Astrocyte of the spinal cord (primary cell): ENCODE measurements at regions not wholly inside any gene's neighbourhood (a gene's known extent, or its start where the extent isn't known, plus 50 kb on each side); places are given as distances from the start of the nearest gene placed in this dataset.

Experiments
- DNase-seq: peaks from one replicate; pipeline ENCODE4 v3.0.0; 2011; ENCODE audit warnings: low read depth, low spot score
- H3K4me3 ChIP-seq: 2 replicates; pipeline ENCODE4 v1.5.1; 2011; ENCODE audit warnings: low read depth, mild to moderate bottlenecking, low read length, moderate library complexity
- CTCF ChIP-seq: IDR thresholded peaks from 2 replicates; pipeline ENCODE4 v1.5.1; 2012; ENCODE audit warnings: low read depth, mild to moderate bottlenecking, low read length, inconsistent platforms
- in situ Hi-C: cut with HindIII; loops from 2 replicates; pipeline ENCODE4 v1.10.0; 2017; ENCODE audit warnings: low sequenced_read_pairs

- no peak for TF ChIP-seq CTCF
- in situ Hi-C loops, result no loop called here
- no peak for DNase-seq
- no peak overlapping the region for H3K4me3 ChIP-seq
Observed at GRCh38 chr18:73777356-73778031, 370.1 kb downstream of the FBXO15 start.

GRCh38 chr18:73774811-73775509 lies 372.7 kb downstream of the FBXO15 start:
- no peak overlapping the region for H3K4me3 ChIP-seq
- TF ChIP-seq CTCF, result no peak
- in situ Hi-C loops, result no loop called here
- DNase-seq, result no peak

GRCh38 chr18:73768043-73768442 lies 379.6 kb downstream of the FBXO15 start:
- DNase-seq, result no peak
- TF ChIP-seq CTCF, result no peak
- H3K4me3 ChIP-seq, result no peak overlapping the region
- in situ Hi-C loops, result no loop called here

- TF ChIP-seq CTCF, result no peak
- no peak overlapping the region for H3K4me3 ChIP-seq
- in situ Hi-C loops, result no loop called here
- DNase-seq, result no peak
Observed at GRCh38 chr18:73766910-73767515, 380.6 kb downstream of the FBXO15 start.

- DNase-seq, result no peak
- in situ Hi-C loops, result no loop called here
- TF ChIP-seq CTCF, result no peak
- no peak overlapping the region for H3K4me3 ChIP-seq
Observed at GRCh38 chr18:73758446-73758845, 389.2 kb downstream of the FBXO15 start.

- DNase-seq, result peak; percentile 68
- in situ Hi-C loops, result no loop called here
- TF ChIP-seq CTCF, result no peak
- no peak overlapping the region for H3K4me3 ChIP-seq
Observed at GRCh38 chr18:73756256-73757091, 391.2 kb downstream of the FBXO15 start.
